ENCODE measurements at regions not wholly inside any gene's neighbourhood (a gene's known extent, or its start where the extent isn't known, plus 50 kb on each side); places are given as distances from the start of the nearest gene placed in this dataset.

DNA sequence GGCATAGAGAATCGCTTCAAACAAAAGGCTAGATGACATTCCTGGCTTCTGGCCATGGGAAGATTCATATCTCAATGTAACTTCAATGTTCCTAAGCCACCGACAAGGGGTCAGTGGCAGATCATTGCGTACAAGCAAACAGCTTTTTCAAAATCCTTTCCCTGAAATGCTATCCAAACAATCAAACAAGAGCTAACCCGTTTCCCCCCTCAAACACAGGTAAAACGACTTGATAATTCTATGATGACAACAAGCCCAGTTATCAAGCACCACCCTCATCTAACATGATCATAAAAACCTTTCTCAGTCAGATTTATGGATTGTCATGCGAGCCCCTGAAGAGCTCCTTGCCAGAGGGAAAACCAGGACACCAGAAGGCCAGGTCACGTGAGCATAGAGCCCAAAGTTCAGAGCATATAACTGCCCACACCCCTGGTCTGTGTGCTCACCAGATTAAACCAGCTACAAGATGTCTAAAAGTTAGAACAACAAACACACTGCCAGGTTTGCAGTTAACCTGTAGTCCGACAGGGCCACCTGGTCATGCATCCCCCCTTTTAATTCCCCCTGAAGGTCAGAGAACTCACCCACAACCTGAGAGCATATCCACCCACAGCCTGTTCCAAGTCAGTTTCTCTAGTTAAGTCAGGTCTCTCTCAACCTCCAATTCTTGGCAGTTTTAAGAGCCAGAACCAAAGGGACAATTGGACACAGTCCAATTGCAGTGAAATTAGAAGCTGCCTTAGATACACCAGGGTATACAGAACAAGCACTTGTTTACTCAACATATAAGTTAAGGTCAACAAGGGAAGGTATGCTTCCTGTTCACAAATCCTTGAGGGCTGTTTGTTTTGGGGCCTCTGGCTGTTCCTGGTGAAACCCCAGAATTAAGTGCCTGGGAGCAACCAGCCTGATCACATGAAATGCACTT is 248.1 kb upstream of the PPARGC1A start:
- TF ChIP-seq, protein P1, sequence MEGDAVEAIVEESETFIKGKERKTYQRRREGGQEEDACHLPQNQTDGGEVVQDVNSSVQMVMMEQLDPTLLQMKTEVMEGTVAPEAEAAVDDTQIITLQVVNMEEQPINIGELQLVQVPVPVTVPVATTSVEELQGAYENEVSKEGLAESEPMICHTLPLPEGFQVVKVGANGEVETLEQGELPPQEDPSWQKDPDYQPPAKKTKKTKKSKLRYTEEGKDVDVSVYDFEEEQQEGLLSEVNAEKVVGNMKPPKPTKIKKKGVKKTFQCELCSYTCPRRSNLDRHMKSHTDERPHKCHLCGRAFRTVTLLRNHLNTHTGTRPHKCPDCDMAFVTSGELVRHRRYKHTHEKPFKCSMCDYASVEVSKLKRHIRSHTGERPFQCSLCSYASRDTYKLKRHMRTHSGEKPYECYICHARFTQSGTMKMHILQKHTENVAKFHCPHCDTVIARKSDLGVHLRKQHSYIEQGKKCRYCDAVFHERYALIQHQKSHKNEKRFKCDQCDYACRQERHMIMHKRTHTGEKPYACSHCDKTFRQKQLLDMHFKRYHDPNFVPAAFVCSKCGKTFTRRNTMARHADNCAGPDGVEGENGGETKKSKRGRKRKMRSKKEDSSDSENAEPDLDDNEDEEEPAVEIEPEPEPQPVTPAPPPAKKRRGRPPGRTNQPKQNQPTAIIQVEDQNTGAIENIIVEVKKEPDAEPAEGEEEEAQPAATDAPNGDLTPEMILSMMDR (IDR thresholded peaks at IDR 0.05; ENCODE audit: low read length) = no peak
- no peak for TF ChIP-seq EZH2 (IDR thresholded peaks at IDR 0.05; ENCODE audit: borderline replicate concordance, low read length)

Data from OCI-LY1 (cell line).